Right lobe of liver (tissue), 6 donors: ENCODE measurements at regions not wholly inside any gene's neighbourhood (a gene's known extent, or its start where the extent isn't known, plus 50 kb on each side); places are given as distances from the start of the nearest gene placed in this dataset.

Experiments
- ATAC-seq, 4 donors: fragments of 200-7000 bp; cut with Tn5 transposase; one replicate each; pipeline ENCODE4 v1.9.1; 2020; ENCODE audit warnings: mild to moderate bottlenecking in 4 of 4, moderate library complexity in 4 of 4
- DNase-seq, 3 donors: peaks; one replicate each; pipeline ENCODE4 v3.0.0-alpha.2; 2020
- H3K27ac ChIP-seq, 3 donors: fragments of 200-600 bp; one replicate each; pipeline ENCODE4 v1.8.0; 2022
- H3K27me3 ChIP-seq, 2 donors: fragments of 200-600 bp; one replicate each; pipeline ENCODE4 v1.8.0; 2022
- H3K36me3 ChIP-seq, 4 donors: fragments of 200-600 bp; sonication (generic) in 1 of 4; one replicate each; pipeline versions ENCODE4 v1.5.1 to v1.8.0; 2017 to 2022; ENCODE audit warnings: control low read depth in 1 of 4
- H3K4me1 ChIP-seq, 4 donors: fragments of 200-600 bp; sonication (generic) in 1 of 4; one replicate each; pipeline versions ENCODE4 v1.5.1 to v1.8.0; 2017 to 2022; ENCODE audit warnings: control low read depth in 1 of 4
- H3K4me3 ChIP-seq, 3 donors: fragments of 200-600 bp; one replicate each; pipeline ENCODE4 v1.8.0; 2022
- H3K9me3 ChIP-seq, 4 donors: fragments of 200-600 bp; sonication (generic) in 1 of 4; one replicate each; pipeline versions ENCODE4 v1.5.1 to v1.8.0; 2017 to 2022; ENCODE audit warnings: control low read depth in 1 of 4
- POLR2A ChIP-seq: fragments of 450-650 bp; IDR thresholded peaks from one replicate; pipeline ENCODE4 v1.6.1; 2017; ENCODE audit warnings: antibody characterized with exemption, mild to moderate bottlenecking
- WGBS: methylation state at CpG from one replicate; pipeline ENCODE4 v1.1.6; 2018; ENCODE audit warnings: low coverage, low lambda C conversion rate; ENCODE audit not compliant: insufficient coverage; ENCODE audit errors: missing lambda C conversion rate; 5-methylcytosine and 5-hydroxymethylcytosine counted together
- intact Hi-C, 2 donors: fragments of 100-400 bp; cut with DNase I; formaldehyde crosslinking; loops; one replicate each; pipeline versions ENCODE4 v1.11.2 to v1.14.1; 2022
- TF ChIP-seq, protein P1 (sequence below), 4 donors: fragments of 200-600 bp in 3 of 4; fragments of 450-650 bp in 1 of 4; IDR thresholded peaks; one replicate each; pipeline versions ENCODE4 v1.5.1 to v1.8.0; 2016 to 2022; ENCODE audit warnings: antibody characterized with exemption in 4 of 4, mild to moderate bottlenecking in 2 of 4
- donor health status: DM: no; HTN: yes; CAD: no.
- donor health status: DM: no; HTN: no; CAD: no.
- donor health status: DM: no; HTN: no; CAD: no.
- donor health status: DM: no; HTN: yes; CAD: no.
- donor health status: DM: no; HTN: yes; CAD: no.

DNA sequence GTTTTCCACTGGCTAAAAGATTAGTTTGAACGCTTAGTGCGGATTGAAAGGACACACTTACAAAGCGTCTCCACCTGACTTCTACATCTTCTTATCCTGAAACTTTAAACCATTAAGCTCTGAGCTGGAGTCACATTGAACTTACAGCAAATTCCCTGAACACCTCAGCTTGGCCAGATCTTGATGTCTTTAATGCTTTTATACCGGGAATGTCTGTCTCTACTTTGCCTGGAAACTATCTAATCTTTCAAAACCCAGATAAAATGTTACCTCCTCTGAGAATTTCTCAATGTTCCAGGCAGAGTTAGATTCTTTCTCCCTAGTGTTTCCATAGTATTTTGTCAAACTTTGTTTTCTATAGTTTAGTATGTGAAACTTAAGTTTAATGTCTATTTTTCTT, 179.9 kb downstream of the DTHD1 start:
- ATAC-seq: no peak
- WGBS: 80% methylated on average over 4 of the region's 4 CpGs
- no peak for TF ChIP-seq POLR2A
- TF ChIP-seq, protein P1, sequence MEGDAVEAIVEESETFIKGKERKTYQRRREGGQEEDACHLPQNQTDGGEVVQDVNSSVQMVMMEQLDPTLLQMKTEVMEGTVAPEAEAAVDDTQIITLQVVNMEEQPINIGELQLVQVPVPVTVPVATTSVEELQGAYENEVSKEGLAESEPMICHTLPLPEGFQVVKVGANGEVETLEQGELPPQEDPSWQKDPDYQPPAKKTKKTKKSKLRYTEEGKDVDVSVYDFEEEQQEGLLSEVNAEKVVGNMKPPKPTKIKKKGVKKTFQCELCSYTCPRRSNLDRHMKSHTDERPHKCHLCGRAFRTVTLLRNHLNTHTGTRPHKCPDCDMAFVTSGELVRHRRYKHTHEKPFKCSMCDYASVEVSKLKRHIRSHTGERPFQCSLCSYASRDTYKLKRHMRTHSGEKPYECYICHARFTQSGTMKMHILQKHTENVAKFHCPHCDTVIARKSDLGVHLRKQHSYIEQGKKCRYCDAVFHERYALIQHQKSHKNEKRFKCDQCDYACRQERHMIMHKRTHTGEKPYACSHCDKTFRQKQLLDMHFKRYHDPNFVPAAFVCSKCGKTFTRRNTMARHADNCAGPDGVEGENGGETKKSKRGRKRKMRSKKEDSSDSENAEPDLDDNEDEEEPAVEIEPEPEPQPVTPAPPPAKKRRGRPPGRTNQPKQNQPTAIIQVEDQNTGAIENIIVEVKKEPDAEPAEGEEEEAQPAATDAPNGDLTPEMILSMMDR (IDR thresholded peaks at IDR 0.05): no peak

DNA sequence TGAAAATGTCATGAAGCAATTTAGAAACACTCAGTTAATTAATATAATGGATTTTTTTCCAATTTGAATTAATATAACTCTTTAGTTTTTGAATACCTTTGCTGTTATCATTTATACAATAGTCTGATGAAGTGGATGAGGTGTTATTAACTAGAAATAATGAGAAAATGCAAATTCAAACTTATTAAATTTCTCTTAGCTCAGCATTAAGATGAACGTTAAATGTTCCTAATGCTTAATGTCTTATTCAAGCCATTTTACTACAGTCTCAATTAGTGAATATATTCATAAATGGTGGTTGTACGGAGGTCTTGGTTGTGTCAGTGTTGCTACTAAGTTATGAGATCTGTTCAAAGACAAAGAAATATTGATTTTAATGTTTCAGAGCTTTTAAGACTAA, 186.3 kb downstream of the DTHD1 start:
- H3K36me3 ChIP-seq: no peaks in the 10 kb centered on the region
- no peaks in the 10 kb centered on the region for H3K9me3 ChIP-seq
- no peaks in the 10 kb centered on the region for H3K27me3 ChIP-seq
- H3K4me3 ChIP-seq: no peak overlapping the region
- ATAC-seq (no peak), DNase-seq (no peak)
- no peak overlapping the region for H3K27ac ChIP-seq
- WGBS: 48% methylated on average over 2 of the region's 2 CpGs
- no peaks in the 10 kb centered on the region for H3K4me1 ChIP-seq
- intact Hi-C loops: no loop called here
- no peak for TF ChIP-seq POLR2A
- TF ChIP-seq, protein P1 (IDR thresholded peaks at IDR 0.05): no peak

More for the DNA sequence above, 179.9 kb downstream of the DTHD1 start:
- no peaks in the 10 kb centered on the region for H3K36me3 ChIP-seq
- no peak overlapping the region for H3K27ac ChIP-seq
- intact Hi-C loops: no loop called here
- no peaks in the 10 kb centered on the region for H3K9me3 ChIP-seq
- no peak overlapping the region for H3K4me3 ChIP-seq
- no peaks in the 10 kb centered on the region for H3K4me1 ChIP-seq
- no peaks in the 10 kb centered on the region for H3K27me3 ChIP-seq
- DNase-seq: no peak

DNA sequence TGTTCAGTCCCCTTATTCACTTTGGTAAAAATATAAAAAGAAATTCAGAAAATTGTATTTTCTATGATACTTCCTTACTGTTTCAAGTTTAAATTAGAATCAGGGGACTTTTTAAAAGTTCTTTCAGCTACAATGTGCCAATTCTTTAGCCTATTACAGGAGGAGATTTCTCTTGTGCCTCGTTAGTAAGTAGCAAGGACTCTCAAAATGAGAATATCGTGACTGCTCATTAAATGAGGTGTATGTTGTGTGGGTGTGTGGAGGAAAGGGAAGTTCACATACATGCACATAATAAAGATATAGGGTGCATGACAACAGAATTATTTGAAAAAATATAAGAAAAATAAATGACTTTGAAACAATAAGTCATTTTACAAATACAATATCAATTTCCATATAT, 190.5 kb downstream of the DTHD1 start:
- ATAC-seq (no peak), DNase-seq (no peak)
- TF ChIP-seq, protein P1 (IDR thresholded peaks at IDR 0.05): no peak
- TF ChIP-seq POLR2A: no peak
- Histone ChIP-seq H3K27ac (no peak overlapping the region), H3K27me3 (no peaks in the 10 kb centered on the region), H3K9me3 (no peaks in the 10 kb centered on the region), H3K36me3 (no peaks in the 10 kb centered on the region), H3K4me3 (no peak overlapping the region), H3K4me1 (no peaks in the 10 kb centered on the region)
- intact Hi-C loops: no loop called here
- WGBS: 48% methylated on average over 2 of the region's 2 CpGs

DNA sequence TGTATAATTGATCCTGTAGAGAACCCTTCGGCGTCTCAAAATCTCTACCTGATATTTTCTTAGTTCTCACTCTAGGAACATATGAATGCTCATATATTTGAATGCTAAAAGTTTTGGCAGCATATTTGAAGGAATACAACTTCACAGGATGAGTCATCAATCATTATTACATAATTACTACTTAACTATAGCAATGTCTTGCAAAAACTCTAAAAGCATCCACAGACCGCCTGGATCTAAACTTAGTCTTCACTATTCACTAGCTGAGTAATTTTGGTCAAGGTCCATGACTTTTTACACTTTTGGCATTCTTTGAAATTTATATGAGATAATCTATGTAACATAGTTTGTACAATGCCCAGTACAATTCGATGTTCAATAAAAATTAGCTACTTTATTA, 194.7 kb downstream of the DTHD1 start:
- Histone ChIP-seq H3K4me3 (no peak overlapping the region), H3K36me3 (no peaks in the 10 kb centered on the region), H3K9me3 (no peaks in the 10 kb centered on the region), H3K4me1 (no peaks in the 10 kb centered on the region), H3K27me3 (no peaks in the 10 kb centered on the region), H3K27ac (no peak overlapping the region)
- DNase-seq (no peak), ATAC-seq (no peak)
- 77% methylated on average over 4 of the region's 4 CpGs for WGBS
- no peak for TF ChIP-seq POLR2A
- TF ChIP-seq, protein P1 (IDR thresholded peaks at IDR 0.05): no peak
- intact Hi-C loops: no loop called here

DNA sequence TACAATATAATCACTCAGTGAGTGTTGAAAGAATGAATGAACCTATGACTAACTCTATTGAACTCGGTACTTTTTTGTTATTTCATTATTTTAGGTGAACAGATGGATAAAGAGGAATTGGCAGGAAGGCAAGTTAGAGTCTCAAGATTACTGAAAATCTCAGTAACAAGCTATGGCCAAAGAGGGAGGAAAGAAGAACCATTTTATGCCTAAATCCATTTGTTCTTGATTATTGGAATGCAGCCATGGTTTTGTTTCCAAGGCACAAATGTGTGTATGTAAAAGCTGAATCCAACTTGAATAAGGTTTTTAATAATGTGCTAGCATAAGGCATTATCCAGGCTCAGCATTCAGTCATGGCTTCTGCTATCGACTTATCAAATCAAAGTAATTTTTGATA, 196.4 kb downstream of the DTHD1 start:
- no peak overlapping the region for H3K27ac ChIP-seq
- WGBS: 70% methylated on average over 2 of the region's 2 CpGs
- DNase-seq (no peak), ATAC-seq (no peak)
- H3K27me3 ChIP-seq: no peaks in the 10 kb centered on the region
- no peaks in the 10 kb centered on the region for H3K36me3 ChIP-seq
- H3K9me3 ChIP-seq: no peaks in the 10 kb centered on the region
- no peaks in the 10 kb centered on the region for H3K4me1 ChIP-seq
- TF ChIP-seq POLR2A: no peak
- TF ChIP-seq, protein P1 (IDR thresholded peaks at IDR 0.05): no peak
- intact Hi-C loops: no loop called here
- no peak overlapping the region for H3K4me3 ChIP-seq
